Esophagus muscularis mucosa (tissue), 4 donors: ENCODE measurements at regions not wholly inside any gene's neighbourhood (a gene's known extent, or its start where the extent isn't known, plus 50 kb on each side); places are given as distances from the start of the nearest gene placed in this dataset.

Experiments
- DNase-seq: peaks from one replicate; pipeline ENCODE4 v3.0.0-alpha.2; 2017; ENCODE audit errors: extremely low spot score
- H3K27ac ChIP-seq, 4 donors: fragments of 200-600 bp; sonication (generic); replicated peaks in 1 of 4; 1 replicate in 3 of 4; 2 replicates in 1 of 4; pipeline ENCODE4 v1.5.1; 2016 to 2019; ENCODE audit warnings: mild to moderate bottlenecking in 1 of 4
- H3K27me3 ChIP-seq, 4 donors: fragments of 200-600 bp; sonication (generic); one replicate each; pipeline versions ENCODE4 v1.5.1 to v1.6.0; 2016 to 2019
- H3K36me3 ChIP-seq, 4 donors: fragments of 200-600 bp; sonication (generic); one replicate each; pipeline ENCODE4 v1.5.1; 2016 to 2019
- H3K4me1 ChIP-seq, 4 donors: fragments of 200-600 bp; sonication (generic); one replicate each; pipeline ENCODE4 v1.5.1; 2016 to 2019
- H3K4me3 ChIP-seq, 4 donors: fragments of 200-600 bp; sonication (generic); 1 replicate in 2 of 4; 2 replicates in 2 of 4; pipeline ENCODE4 v1.5.1; 2016 to 2019; ENCODE audit warnings: mild to moderate bottlenecking in 4 of 4, moderate library complexity in 1 of 4
- H3K9me3 ChIP-seq, 4 donors: fragments of 200-600 bp; sonication (generic); 1 replicate in 3 of 4; 2 replicates in 1 of 4; pipeline ENCODE4 v1.5.1; 2016 to 2019
- EP300 ChIP-seq: sonication (generic); formaldehyde crosslinking; IDR thresholded peaks from one replicate; pipeline ENCODE4 v1.6.1; 2017; ENCODE audit warnings: antibody characterized with exemption
- POLR2A ChIP-seq: fragments of 450-650 bp; IDR thresholded peaks from one replicate; pipeline ENCODE4 v1.6.1; 2017; ENCODE audit warnings: antibody characterized with exemption, moderate library complexity, mild to moderate bottlenecking, low read depth
- POLR2AphosphoS5 ChIP-seq, 2 donors: sonication (generic); formaldehyde crosslinking; IDR thresholded peaks; one replicate each; pipeline ENCODE4 v1.6.1; 2017; ENCODE audit warnings: antibody characterized with exemption in 2 of 2
- WGBS: methylation state at CpG from one replicate; pipeline ENCODE4 v1.1.5; 2018; 5-methylcytosine and 5-hydroxymethylcytosine counted together
- intact Hi-C: fragments of 100-400 bp; cut with DNase I; formaldehyde crosslinking; loops from one replicate; pipeline ENCODE4 v1.15.1; 2023
- TF ChIP-seq, protein P1 (sequence below), 3 experiments: fragments of 200-600 bp in 2 of 3; fragments of 450-650 bp in 1 of 3; sonication (generic) in 2 of 3; IDR thresholded peaks; one replicate each; pipeline ENCODE4 v1.5.1; 2017 to 2019; ENCODE audit warnings: antibody characterized with exemption in 3 of 3, mild to moderate bottlenecking in 2 of 3, moderate library complexity in 1 of 3

DNA sequence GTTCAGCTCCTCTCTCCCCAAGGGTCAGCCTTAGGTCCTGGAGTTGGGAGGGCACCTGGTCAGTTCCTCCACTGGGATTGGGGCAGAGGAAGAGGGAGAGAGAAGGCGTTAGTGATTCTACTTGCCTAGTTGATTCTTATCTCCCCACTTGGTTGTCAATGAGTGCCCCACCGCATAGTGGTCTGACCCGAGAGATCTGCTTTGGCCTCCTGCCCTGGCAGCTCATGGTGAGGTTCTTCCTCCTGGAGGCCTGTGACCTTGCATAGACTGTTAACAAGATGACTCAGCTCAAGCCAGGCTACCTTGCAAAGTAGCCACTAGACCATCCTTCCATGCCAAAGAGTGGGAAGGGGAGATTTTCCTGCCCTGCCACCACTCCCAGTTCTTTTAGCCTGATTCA is 160.6 kb downstream of the TMEM200A start:
- no peak overlapping the region for H3K4me3 ChIP-seq
- 83% methylated on average over 1 of the region's 3 CpGs for WGBS
- H3K4me1 ChIP-seq = no peaks in the 10 kb centered on the region
- no peak overlapping the region for H3K27ac ChIP-seq
- intact Hi-C loops = no loop called here
- H3K27me3 ChIP-seq = no peaks in the 10 kb centered on the region
- TF ChIP-seq EP300 (no peak), POLR2A (no peak)
- H3K9me3 ChIP-seq = no peaks in the 10 kb centered on the region
- no peak for DNase-seq
- H3K36me3 ChIP-seq = no peaks in the 10 kb centered on the region

- DNase-seq = no peak
- Histone ChIP-seq H3K27me3 (no peaks in the 10 kb centered on the region), H3K9me3 (no peaks in the 10 kb centered on the region), H3K4me1 (no peaks in the 10 kb centered on the region), H3K36me3 (no peaks in the 10 kb centered on the region), H3K27ac (no peak overlapping the region), H3K4me3 (no peak overlapping the region)
- 33% methylated on average over 1 of the region's 1 CpG for WGBS
- TF ChIP-seq, protein P1, sequence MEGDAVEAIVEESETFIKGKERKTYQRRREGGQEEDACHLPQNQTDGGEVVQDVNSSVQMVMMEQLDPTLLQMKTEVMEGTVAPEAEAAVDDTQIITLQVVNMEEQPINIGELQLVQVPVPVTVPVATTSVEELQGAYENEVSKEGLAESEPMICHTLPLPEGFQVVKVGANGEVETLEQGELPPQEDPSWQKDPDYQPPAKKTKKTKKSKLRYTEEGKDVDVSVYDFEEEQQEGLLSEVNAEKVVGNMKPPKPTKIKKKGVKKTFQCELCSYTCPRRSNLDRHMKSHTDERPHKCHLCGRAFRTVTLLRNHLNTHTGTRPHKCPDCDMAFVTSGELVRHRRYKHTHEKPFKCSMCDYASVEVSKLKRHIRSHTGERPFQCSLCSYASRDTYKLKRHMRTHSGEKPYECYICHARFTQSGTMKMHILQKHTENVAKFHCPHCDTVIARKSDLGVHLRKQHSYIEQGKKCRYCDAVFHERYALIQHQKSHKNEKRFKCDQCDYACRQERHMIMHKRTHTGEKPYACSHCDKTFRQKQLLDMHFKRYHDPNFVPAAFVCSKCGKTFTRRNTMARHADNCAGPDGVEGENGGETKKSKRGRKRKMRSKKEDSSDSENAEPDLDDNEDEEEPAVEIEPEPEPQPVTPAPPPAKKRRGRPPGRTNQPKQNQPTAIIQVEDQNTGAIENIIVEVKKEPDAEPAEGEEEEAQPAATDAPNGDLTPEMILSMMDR (IDR thresholded peaks at IDR 0.05) = no peak
- TF ChIP-seq EP300 = no peak
- TF ChIP-seq POLR2AphosphoS5 (IDR thresholded peaks at IDR 0.05) = no peak
- no peak for TF ChIP-seq POLR2A
- intact Hi-C loops = no loop called here
Measured at GRCh38 chr6:130527173-130527572, 161.4 kb downstream of the TMEM200A start.

- no peaks in the 10 kb centered on the region for H3K9me3 ChIP-seq
- H3K27ac ChIP-seq = no peak overlapping the region
- intact Hi-C loops = no loop called here
- no peak for DNase-seq
- no peak overlapping the region for H3K4me3 ChIP-seq
- 86% methylated on average over 4 of the region's 8 CpGs for WGBS
- TF ChIP-seq EP300 (no peak), POLR2A (no peak), POLR2AphosphoS5 (IDR thresholded peaks at IDR 0.05) (no peak)
- TF ChIP-seq, protein P1 (IDR thresholded peaks at IDR 0.05) = no peak
- H3K27me3 ChIP-seq = no peaks in the 10 kb centered on the region
- H3K36me3 ChIP-seq = no peaks in the 10 kb centered on the region
- no peaks in the 10 kb centered on the region for H3K4me1 ChIP-seq
Measured at GRCh38 chr6:130529569-130530149, 163.8 kb downstream of the TMEM200A start.

GRCh38 chr6:130534627-130535026 is 168.8 kb downstream of the TMEM200A start:
- intact Hi-C loops = no loop called here
- Histone ChIP-seq H3K27ac (no peak overlapping the region), H3K36me3 (no peaks in the 10 kb centered on the region), H3K4me1 (no peaks in the 10 kb centered on the region), H3K4me3 (no peak overlapping the region), H3K27me3 (no peaks in the 10 kb centered on the region), H3K9me3 (peaks cover 0 to 14% (median 5%) of the 10 kb centered on the region in 4 donors)
- no peak for TF ChIP-seq POLR2A
- TF ChIP-seq POLR2AphosphoS5 (IDR thresholded peaks at IDR 0.05) = no peak
- WGBS = 70% methylated on average over 3 of the region's 3 CpGs
- DNase-seq = no peak

- no peaks in the 10 kb centered on the region for H3K36me3 ChIP-seq
- intact Hi-C loops = no loop called here
- TF ChIP-seq, protein P1 (IDR thresholded peaks at IDR 0.05) = no peak
- TF ChIP-seq POLR2AphosphoS5 (IDR thresholded peaks at IDR 0.05) (no peak), POLR2A (no peak), EP300 (no peak)
- no peak overlapping the region for H3K27ac ChIP-seq
- 97% methylated on average over 2 of the region's 2 CpGs for WGBS
- no peak overlapping the region for H3K4me3 ChIP-seq
- no peaks in the 10 kb centered on the region for H3K4me1 ChIP-seq
- no peak for DNase-seq
- H3K9me3 ChIP-seq = peaks cover 0 to 14% (median 5%) of the 10 kb centered on the region in 4 donors
- no peaks in the 10 kb centered on the region for H3K27me3 ChIP-seq
Measured at GRCh38 chr6:130535242-130535641, 169.4 kb downstream of the TMEM200A start.

GRCh38 chr6:130537447-130537846 is 171.6 kb downstream of the TMEM200A start:
- WGBS = 100% methylated on average over 1 of the region's 1 CpG

More at GRCh38 chr6:130537447-130537846, 171.6 kb downstream of the TMEM200A start:
- Histone ChIP-seq H3K4me1 (no peaks in the 10 kb centered on the region), H3K27me3 (no peaks in the 10 kb centered on the region), H3K36me3 (no peaks in the 10 kb centered on the region), H3K4me3 (no peak overlapping the region), H3K27ac (no peak overlapping the region), H3K9me3 (peaks cover 0 to 17% (median 5%) of the 10 kb centered on the region in 4 donors)
- intact Hi-C loops = no loop called here
- DNase-seq = no peak
- TF ChIP-seq POLR2A = no peak
- TF ChIP-seq, protein P1 (IDR thresholded peaks at IDR 0.05) = no peak
- no peak for TF ChIP-seq POLR2AphosphoS5 (IDR thresholded peaks at IDR 0.05)
- TF ChIP-seq EP300 = no peak
